ENCODE measurements at regions not wholly inside any gene's neighbourhood (a gene's known extent, or its start where the extent isn't known, plus 50 kb on each side); places are given as distances from the start of the nearest gene placed in this dataset.
"Not testable (repeated sequence)": the region's sequence is repeated elsewhere in the genome, so short reads cannot be mapped to it uniquely, and the experiment has no call there.

- no peak overlapping the region for H3K4me3 ChIP-seq (replicated peaks; ENCODE audit: insufficient read depth, low read length)
- no peaks in the 10 kb centered on the region for H3K27me3 ChIP-seq (ENCODE audit: insufficient read depth, poor library complexity, severe bottlenecking)
- TF ChIP-seq REST (IDR thresholded peaks at IDR 0.05; ENCODE audit: insufficient replicate concordance, low read depth) (no peak), SPI1 (IDR thresholded peaks at IDR 0.05; ENCODE audit: borderline replicate concordance, low read depth) (no peak), POLR2AphosphoS5 (IDR thresholded peaks at IDR 0.05; ENCODE audit: low read depth) (no peak)
- DNase-seq (ENCODE audit: low read depth in 1 of 2, low spot score in 1 of 2) = no peak
- H3K27ac ChIP-seq (replicated peaks) = no peak overlapping the region
Observed at GRCh38 chr2:72024451-72025175, 123.0 kb downstream of the CYP26B1 start.

DNA sequence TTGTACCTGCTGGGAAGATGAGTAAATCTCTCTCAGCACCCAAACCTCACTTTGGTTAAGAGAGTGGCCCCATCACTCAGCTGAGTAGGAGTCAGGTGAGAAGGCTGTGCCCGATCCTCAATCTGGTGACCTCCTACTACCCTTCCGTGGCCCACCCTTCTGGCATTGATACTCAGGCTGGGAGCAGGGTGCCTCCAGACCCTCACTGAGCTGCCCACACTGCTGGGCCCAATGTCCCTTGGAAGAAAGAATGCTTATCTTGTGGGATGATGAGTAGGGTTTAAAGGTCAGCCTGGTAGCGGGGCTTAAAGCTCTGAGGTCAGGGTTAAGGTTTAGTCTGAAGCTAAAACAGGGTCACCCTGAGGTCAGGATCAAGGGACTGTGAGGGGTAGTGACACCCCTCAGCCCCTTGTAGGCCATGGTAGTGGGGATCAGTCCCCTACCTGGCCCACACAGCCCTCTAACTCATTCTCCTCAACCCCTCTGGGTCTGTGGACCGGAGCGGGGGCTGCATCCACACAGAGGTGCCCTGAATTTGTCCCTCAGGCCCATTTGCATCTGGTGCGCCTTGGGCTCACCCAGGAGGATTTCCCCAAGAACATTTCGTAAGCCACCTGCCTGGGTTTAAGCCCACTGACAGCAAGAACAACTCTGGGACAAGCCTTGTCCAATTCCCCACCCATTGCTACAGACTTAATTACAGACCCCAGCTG, 123.8 kb downstream of the CYP26B1 start:
- Histone ChIP-seq H3K27me3 (ENCODE audit: insufficient read depth, poor library complexity, severe bottlenecking) (no peaks in the 10 kb centered on the region), H3K27ac (replicated peaks) (no peak overlapping the region)

GRCh38 chr2:72021371-72021770, 126.3 kb downstream of the CYP26B1 start:
- H3K27me3 ChIP-seq (ENCODE audit: insufficient read depth, poor library complexity, severe bottlenecking); H3K27ac ChIP-seq (replicated peaks); H3K4me3 ChIP-seq (replicated peaks; ENCODE audit: insufficient read depth, low read length); DNase-seq (ENCODE audit: low read depth in 1 of 2, low spot score in 1 of 2): not testable (repeated sequence)

More for the DNA sequence above, 123.8 kb downstream of the CYP26B1 start:
- H3K4me3 ChIP-seq (replicated peaks; ENCODE audit: insufficient read depth, low read length) = no peak overlapping the region
- TF ChIP-seq SPI1 (IDR thresholded peaks at IDR 0.05; ENCODE audit: borderline replicate concordance, low read depth) (no peak), REST (IDR thresholded peaks at IDR 0.05; ENCODE audit: insufficient replicate concordance, low read depth) (no peak), GABPA (IDR thresholded peaks at IDR 0.05; ENCODE audit: low read depth) (no peak), POLR2AphosphoS5 (IDR thresholded peaks at IDR 0.05; ENCODE audit: low read depth) (no peak)
- TF ChIP-seq, protein P1, sequence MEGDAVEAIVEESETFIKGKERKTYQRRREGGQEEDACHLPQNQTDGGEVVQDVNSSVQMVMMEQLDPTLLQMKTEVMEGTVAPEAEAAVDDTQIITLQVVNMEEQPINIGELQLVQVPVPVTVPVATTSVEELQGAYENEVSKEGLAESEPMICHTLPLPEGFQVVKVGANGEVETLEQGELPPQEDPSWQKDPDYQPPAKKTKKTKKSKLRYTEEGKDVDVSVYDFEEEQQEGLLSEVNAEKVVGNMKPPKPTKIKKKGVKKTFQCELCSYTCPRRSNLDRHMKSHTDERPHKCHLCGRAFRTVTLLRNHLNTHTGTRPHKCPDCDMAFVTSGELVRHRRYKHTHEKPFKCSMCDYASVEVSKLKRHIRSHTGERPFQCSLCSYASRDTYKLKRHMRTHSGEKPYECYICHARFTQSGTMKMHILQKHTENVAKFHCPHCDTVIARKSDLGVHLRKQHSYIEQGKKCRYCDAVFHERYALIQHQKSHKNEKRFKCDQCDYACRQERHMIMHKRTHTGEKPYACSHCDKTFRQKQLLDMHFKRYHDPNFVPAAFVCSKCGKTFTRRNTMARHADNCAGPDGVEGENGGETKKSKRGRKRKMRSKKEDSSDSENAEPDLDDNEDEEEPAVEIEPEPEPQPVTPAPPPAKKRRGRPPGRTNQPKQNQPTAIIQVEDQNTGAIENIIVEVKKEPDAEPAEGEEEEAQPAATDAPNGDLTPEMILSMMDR (IDR thresholded peaks at IDR 0.05; ENCODE audit: insufficient read depth, low read length) = no peak
- DNase-seq (ENCODE audit: low read depth in 1 of 2, low spot score in 1 of 2) = no peak

DNA sequence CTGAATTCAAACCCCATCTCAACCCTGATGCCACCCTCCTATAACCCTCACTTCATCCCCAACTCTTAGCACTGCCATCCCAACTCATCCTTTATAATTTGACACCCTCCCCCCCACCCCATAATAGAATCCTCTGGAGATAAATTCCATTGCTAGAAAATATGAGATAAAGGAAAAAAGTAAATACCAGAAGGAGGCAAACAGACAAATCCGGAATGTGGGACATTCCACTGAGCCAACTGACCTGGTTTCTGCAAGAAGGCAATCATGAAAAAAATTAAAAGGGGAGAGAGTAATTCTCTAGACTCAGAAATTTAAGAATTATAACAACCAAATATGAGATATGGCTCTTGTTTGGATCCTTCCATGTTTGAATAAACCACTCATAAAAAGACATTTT, 132.4 kb downstream of the CYP26B1 start:
- no peak for DNase-seq (ENCODE audit: low read depth in 1 of 2, low spot score in 1 of 2)
- TF ChIP-seq GABPA (IDR thresholded peaks at IDR 0.05; ENCODE audit: low read depth) (no peak), REST (IDR thresholded peaks at IDR 0.05; ENCODE audit: insufficient replicate concordance, low read depth) (no peak), POLR2AphosphoS5 (IDR thresholded peaks at IDR 0.05; ENCODE audit: low read depth) (no peak), SPI1 (IDR thresholded peaks at IDR 0.05; ENCODE audit: borderline replicate concordance, low read depth) (no peak)
- TF ChIP-seq, protein P1 (IDR thresholded peaks at IDR 0.05; ENCODE audit: insufficient read depth, low read length) = no peak
- Histone ChIP-seq H3K27ac (replicated peaks) (no peak overlapping the region), H3K27me3 (ENCODE audit: insufficient read depth, poor library complexity, severe bottlenecking) (no peaks in the 10 kb centered on the region), H3K4me3 (replicated peaks; ENCODE audit: insufficient read depth, low read length) (no peak overlapping the region)

All from HL-60 (cell line).